KMS-11 (cell line): ENCODE measurements at regions not wholly inside any gene's neighbourhood (a gene's known extent, or its start where the extent isn't known, plus 50 kb on each side); places are given as distances from the start of the nearest gene placed in this dataset.
"Not testable (repeated sequence)": the region's sequence is repeated elsewhere in the genome, so short reads cannot be mapped to it uniquely, and the experiment has no call there.

ENCODE experiments used
- H2AFZ ChIP-seq: fragments of 200-600 bp; sonication (generic); 2 replicates; pipeline ENCODE4 v1.6.1; 2016; ENCODE audit warnings: antibody characterized with exemption, mixed run types, low read depth
- H3K27ac ChIP-seq: fragments of 200-600 bp; sonication (generic); 2 replicates; pipeline ENCODE4 v1.6.1; 2016; ENCODE audit warnings: mild to moderate bottlenecking, mixed run types
- H3K27me3 ChIP-seq: fragments of 200-600 bp; sonication (generic); 2 replicates; pipeline ENCODE4 v1.6.1; 2017; ENCODE audit warnings: mild to moderate bottlenecking, low read depth, mixed run types, moderate library complexity; ENCODE audit not compliant: insufficient read depth
- H3K36me3 ChIP-seq: fragments of 200-600 bp; sonication (generic); 2 replicates; pipeline ENCODE4 v1.6.1; 2017; ENCODE audit warnings: mild to moderate bottlenecking, mixed run types; ENCODE audit not compliant: insufficient read depth
- H3K4me1 ChIP-seq: fragments of 200-600 bp; sonication (generic); 2 replicates; pipeline ENCODE4 v1.6.1; 2016; ENCODE audit warnings: mild to moderate bottlenecking, low read depth, mixed run types; ENCODE audit not compliant: poor library complexity, severe bottlenecking
- H3K4me2 ChIP-seq: fragments of 200-600 bp; sonication (generic); 2 replicates; pipeline ENCODE4 v1.7.0; 2016; ENCODE audit warnings: mild to moderate bottlenecking, mixed run types
- H3K4me3 ChIP-seq: fragments of 200-600 bp; sonication (generic); IDR thresholded peaks from 2 replicates; pipeline ENCODE4 v1.6.1; 2017; ENCODE audit warnings: low read depth, low read length, mixed read lengths; ENCODE audit not compliant: insufficient read depth
- H3K79me2 ChIP-seq: fragments of 200-600 bp; sonication (generic); 2 replicates; pipeline ENCODE4 v1.6.1; 2016; ENCODE audit warnings: low read depth, mixed run types; ENCODE audit not compliant: insufficient read depth
- H3K9ac ChIP-seq: fragments of 200-600 bp; sonication (generic); 2 replicates; pipeline ENCODE4 v1.6.1; 2016; ENCODE audit warnings: mild to moderate bottlenecking, mixed run types
- H4K20me1 ChIP-seq: fragments of 200-600 bp; sonication (generic); 2 replicates; pipeline ENCODE4 v1.6.1; 2016; ENCODE audit warnings: mild to moderate bottlenecking, mixed run types; ENCODE audit not compliant: insufficient read depth
- TF ChIP-seq, protein P1 (sequence below): fragments of 200-600 bp; sonication (generic); conservative IDR thresholded peaks from 2 replicates; pipeline ENCODE4 v1.6.1; 2017; ENCODE audit warnings: low read depth, mild to moderate bottlenecking, antibody characterized with exemption, low read length, moderate library complexity, mixed read lengths

- H3K4me1 ChIP-seq = no peaks in the 10 kb centered on the region
- H4K20me1 ChIP-seq = no peaks in the 10 kb centered on the region
- no peaks in the 10 kb centered on the region for H3K27me3 ChIP-seq
- H3K4me3 ChIP-seq = no peak overlapping the region
- no peak overlapping the region for H3K27ac ChIP-seq
- H3K36me3 ChIP-seq = no peaks in the 10 kb centered on the region
- no peak overlapping the region for H3K4me2 ChIP-seq
- no peaks in the 10 kb centered on the region for H3K79me2 ChIP-seq
- TF ChIP-seq, protein P1, sequence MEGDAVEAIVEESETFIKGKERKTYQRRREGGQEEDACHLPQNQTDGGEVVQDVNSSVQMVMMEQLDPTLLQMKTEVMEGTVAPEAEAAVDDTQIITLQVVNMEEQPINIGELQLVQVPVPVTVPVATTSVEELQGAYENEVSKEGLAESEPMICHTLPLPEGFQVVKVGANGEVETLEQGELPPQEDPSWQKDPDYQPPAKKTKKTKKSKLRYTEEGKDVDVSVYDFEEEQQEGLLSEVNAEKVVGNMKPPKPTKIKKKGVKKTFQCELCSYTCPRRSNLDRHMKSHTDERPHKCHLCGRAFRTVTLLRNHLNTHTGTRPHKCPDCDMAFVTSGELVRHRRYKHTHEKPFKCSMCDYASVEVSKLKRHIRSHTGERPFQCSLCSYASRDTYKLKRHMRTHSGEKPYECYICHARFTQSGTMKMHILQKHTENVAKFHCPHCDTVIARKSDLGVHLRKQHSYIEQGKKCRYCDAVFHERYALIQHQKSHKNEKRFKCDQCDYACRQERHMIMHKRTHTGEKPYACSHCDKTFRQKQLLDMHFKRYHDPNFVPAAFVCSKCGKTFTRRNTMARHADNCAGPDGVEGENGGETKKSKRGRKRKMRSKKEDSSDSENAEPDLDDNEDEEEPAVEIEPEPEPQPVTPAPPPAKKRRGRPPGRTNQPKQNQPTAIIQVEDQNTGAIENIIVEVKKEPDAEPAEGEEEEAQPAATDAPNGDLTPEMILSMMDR = no peak
- no peak overlapping the region for H2AFZ ChIP-seq
- no peak overlapping the region for H3K9ac ChIP-seq
These were observed 364.0 kb downstream of the LRATD1 start for GRCh38 chr2:14996351-14997014.

- TF ChIP-seq, protein P1 = no peak
- Histone ChIP-seq H3K27me3 (no peaks in the 10 kb centered on the region), H3K27ac (no peak overlapping the region), H3K79me2 (no peaks in the 10 kb centered on the region), H3K36me3 (no peaks in the 10 kb centered on the region), H3K4me2 (no peak overlapping the region), H3K4me1 (no peaks in the 10 kb centered on the region), H4K20me1 (no peaks in the 10 kb centered on the region), H2AFZ (no peak overlapping the region), H3K9ac (no peak overlapping the region), H3K4me3 (no peak overlapping the region)
These were observed 366.0 kb downstream of the LRATD1 start for GRCh38 chr2:14998546-14998945.

DNA sequence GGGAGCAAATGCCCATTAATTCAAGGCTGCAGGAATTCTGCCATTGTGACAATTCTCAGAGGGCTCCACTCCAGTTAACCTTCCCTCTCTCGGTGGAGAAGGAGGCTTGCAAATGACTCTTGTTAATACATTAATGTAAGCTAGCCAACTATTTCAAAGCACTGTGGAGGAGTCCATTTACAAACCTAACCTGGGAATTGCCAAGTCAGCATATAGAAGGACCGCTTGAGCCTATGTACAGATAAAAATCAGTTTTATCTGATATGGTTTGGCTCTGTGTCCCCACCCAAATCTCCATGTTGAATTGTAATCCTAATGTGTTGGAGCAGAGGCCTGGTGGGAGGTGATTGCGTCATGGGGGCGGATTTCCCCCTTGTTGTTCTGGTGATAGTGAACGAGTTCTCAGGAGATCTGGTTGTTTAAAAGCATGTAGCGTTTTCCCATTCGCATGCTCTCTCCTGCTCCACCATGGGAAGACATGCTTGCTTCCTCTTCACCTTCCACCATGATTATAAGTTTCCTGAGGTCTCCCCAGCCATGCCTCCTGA lies 366.7 kb downstream of the LRATD1 start:
- no peak overlapping the region for H3K27ac ChIP-seq
- H3K4me1 ChIP-seq = no peaks in the 10 kb centered on the region
- no peak overlapping the region for H3K9ac ChIP-seq
- TF ChIP-seq, protein P1 = no peak
- H3K36me3 ChIP-seq = no peaks in the 10 kb centered on the region
- no peak overlapping the region for H3K4me3 ChIP-seq
- no peak overlapping the region for H2AFZ ChIP-seq
- H4K20me1 ChIP-seq = no peaks in the 10 kb centered on the region
- no peaks in the 10 kb centered on the region for H3K27me3 ChIP-seq
- H3K4me2 ChIP-seq = no peak overlapping the region
- no peaks in the 10 kb centered on the region for H3K79me2 ChIP-seq

DNA sequence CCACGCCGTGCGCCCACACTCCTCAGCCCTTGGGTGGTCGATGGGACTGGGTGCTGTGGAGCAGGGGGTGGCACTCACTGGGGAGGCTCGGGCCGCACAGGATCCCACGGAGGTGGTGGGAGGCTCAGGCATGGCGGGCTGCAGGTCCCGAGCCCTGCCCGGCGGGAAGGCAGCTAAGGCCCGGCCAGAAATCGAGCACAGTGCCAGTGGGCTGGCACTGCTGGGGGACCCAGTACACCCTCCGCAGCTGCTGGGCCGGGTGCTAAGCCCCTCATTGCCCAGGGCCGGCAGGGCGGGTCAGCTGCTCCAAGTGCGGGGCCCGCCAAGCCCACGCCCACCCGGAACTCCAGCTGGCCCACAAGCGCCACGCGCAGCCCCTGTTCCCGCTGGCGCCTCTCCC lies 370.0 kb downstream of the LRATD1 start:
- not testable (repeated sequence) for H4K20me1 ChIP-seq, H3K4me1 ChIP-seq, H3K36me3 ChIP-seq, H3K27ac ChIP-seq, H2AFZ ChIP-seq, H3K4me3 ChIP-seq, H3K27me3 ChIP-seq, H3K79me2 ChIP-seq, H3K4me2 ChIP-seq, H3K9ac ChIP-seq

GRCh38 chr2:15006667-15007066 lies 374.1 kb downstream of the LRATD1 start:
- Histone ChIP-seq H3K79me2 (no peaks in the 10 kb centered on the region), H2AFZ (no peak overlapping the region)
- TF ChIP-seq, protein P1 = no peak

More at GRCh38 chr2:15006667-15007066, 374.1 kb downstream of the LRATD1 start:
- Histone ChIP-seq H3K27me3 (no peaks in the 10 kb centered on the region), H3K4me1 (no peaks in the 10 kb centered on the region), H3K9ac (no peak overlapping the region), H3K36me3 (no peaks in the 10 kb centered on the region), H3K27ac (no peak overlapping the region), H3K4me3 (no peak overlapping the region), H3K4me2 (no peak overlapping the region), H4K20me1 (no peaks in the 10 kb centered on the region)
